Stimulated activated CD8-positive, alpha-beta memory T cell treated with anti-CD3 and anti-CD28 coated beads, Interleukin-12 subunit alpha, Interleukin-12 subunit beta, amount 100 ng/mL, for 1 hour (primary cell): ENCODE measurements at regions not wholly inside any gene's neighbourhood (a gene's known extent, or its start where the extent isn't known, plus 50 kb on each side); places are given as distances from the start of the nearest gene placed in this dataset.
"Not testable (repeated sequence)": the region's sequence is repeated elsewhere in the genome, so short reads cannot be mapped to it uniquely, and the experiment has no call there.

Experiments
- DNase-seq: peaks from one replicate; pipeline ENCODE4 v3.0.0-alpha.2; 2020; ENCODE audit warnings: low read depth

DNA sequence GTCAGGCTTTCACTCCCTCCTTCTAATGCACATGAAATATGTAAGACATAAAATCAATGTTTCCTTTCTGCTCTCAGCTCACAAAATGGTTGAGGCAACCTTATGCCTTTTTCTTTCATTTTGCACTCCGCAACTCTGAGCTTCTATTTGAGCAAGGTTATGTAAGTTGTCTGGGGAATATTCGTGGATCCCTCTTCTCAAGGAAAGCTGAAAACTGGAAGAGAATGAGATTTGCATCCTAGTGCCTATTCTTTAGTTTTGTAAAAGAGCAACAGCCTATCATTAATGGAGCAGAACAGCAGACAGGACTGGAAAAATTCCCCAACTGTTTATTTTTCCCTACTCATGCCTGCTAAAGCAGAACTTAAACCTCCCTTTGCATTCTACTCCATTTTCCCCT, 141.7 kb downstream of the FAM76B start:
- DNase-seq = no peak

DNA sequence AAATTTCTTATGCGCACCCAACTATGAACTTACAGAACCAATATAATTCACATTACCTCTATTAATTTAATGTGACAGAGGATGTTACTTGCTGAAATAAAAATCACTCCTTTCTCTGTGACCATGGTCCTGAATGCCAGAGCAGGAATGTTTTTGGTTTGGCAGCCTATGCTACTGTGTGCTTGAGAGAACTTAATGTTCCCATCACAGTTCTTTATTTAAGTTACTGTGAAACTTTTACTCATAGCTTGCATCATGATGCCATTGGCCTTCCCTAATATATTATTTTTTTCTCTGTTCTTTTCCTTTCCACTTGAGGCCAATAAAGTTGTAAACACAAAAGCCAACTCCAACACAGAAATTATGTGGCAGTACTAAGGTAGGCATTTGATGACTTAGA, 142.2 kb downstream of the FAM76B start:
- DNase-seq = no peak

DNA sequence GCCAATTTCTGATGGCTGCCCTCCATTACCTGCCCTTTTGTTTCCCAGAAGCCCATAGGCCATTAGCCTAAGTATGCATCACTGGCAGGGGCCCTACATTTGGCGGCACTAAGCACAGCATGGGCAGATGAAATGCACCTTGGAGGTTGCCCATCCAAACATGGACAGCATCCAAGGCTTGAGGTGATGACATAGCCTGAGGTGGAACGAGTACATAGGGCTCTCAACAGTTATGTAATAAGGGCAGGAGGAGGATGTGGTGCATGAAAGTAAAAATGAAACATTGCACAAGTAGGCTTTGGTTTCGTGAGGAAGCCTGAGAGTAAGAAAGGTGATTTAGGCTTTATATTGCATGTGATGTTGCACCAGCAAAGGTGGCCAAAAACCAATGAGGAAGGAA, 148.1 kb downstream of the FAM76B start:
- no peak for DNase-seq

DNA sequence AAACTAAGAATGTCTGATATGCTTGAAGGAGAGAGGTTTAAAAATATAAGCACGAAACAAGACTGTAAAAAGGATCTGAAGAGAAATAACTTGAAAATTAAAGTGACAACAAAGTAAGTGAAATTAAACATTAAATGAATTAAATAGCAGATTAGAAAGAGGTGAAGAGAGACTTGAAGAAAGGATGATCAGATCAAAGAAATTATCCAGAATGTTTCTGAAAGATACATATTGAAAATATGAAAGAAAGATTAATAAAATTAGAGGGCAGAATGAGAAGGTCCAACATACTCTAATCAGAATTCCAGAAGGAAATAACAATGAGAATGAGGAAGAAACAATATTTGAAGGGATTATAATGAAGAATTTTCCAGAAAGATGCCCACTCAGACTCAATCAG, 151.1 kb downstream of the FAM76B start:
- DNase-seq = no peak

DNA sequence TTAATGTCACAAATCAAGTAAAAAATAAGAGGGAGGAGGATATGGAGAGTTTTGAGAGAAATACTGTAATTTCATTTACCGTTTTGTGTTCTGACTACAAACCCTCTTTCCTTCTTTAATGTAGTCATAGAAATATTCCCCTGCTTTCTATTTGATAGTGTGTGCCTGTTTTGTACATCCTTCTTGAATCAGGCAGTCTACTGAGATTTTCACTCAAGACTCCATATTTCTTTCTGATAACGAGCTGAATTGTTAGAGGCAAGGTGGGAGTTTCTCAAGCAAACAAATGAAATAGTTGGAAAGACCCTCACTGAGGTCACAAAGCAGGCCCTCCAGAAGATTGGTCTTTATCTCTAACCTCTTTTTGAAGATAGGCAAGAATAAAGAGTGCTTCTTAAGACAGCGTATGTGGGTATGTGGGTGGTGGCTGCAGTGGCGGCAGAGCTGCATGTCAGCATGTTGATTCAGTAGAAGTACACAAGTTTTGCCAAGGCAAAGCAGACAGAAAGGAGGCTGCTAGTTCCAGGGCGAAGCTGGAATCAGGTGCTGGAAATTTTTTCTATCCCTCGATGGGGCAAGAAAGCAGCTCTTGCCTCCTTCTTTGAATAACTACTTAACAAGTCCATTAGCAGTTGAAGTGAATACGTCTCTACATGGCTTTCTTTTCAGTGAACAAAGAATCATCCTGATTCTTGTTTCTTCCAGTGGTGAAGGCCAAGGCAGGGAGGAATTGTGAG, 164.2 kb downstream of the FAM76B start:
- no peak for DNase-seq

DNA sequence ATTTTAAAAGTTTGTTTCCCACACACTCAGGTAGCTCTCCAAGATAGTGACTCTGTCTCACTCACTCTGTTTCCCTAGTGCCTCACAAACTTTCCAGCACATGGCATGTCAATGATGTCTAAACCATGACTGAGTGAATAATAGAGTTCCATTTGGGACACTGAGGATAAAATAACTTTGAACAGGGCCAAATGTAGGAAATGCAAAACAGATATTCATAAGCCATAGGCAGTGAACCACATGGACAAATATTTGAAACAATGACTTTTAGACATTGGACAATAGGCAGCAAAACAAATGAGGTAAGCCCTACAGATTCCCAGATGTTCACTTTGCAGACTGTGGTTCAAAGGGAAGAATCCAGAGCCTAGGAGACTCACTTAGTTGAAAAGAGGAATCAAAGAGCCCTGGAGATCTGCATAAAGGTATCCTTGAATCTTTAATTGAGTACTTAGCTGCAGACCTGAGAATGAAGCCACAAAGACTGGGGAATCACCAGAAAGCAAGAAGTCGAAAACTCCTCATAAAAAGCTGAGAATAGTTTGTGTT, 173.3 kb downstream of the FAM76B start:
- no peak for DNase-seq

DNA sequence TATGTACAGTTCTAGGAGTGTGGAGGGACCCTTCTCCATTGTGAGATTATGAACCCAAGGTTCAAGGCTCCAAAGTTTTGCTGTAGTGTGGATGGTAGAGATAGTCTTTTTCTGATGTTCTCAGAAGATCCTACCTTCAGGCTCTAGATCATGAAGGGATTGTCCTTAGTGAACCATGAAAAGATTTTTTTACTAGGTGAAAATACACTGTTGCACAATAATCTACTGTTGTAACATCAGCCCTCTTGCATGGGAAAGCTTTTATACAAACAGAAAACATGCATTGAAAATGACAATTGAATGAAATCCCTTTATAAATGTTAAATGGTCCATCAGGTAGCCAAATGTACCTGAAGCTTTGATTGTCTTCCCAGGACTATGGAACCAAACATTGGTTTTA, 177.8 kb downstream of the FAM76B start:
- DNase-seq = no peak

DNA sequence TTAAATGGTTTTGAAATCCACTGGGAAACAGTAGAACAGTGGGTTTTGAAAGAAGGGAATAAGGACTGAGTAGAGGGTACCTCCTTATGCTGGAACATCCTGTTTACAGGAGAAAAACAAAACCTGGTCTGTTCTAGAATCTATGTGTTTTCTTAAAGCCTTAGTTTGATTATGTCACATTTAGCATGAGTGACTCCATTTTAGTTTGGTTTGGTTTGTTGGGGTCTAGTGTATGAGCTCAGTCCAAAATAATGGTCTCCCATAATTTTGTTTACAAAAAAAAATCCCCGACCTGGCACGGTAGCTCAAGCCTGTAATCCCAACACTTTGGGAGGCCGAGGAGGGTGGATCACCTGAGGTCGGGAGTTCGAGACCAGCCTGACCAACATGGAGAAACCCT, 179.4 kb downstream of the FAM76B start:
- not testable (repeated sequence) for DNase-seq

DNA sequence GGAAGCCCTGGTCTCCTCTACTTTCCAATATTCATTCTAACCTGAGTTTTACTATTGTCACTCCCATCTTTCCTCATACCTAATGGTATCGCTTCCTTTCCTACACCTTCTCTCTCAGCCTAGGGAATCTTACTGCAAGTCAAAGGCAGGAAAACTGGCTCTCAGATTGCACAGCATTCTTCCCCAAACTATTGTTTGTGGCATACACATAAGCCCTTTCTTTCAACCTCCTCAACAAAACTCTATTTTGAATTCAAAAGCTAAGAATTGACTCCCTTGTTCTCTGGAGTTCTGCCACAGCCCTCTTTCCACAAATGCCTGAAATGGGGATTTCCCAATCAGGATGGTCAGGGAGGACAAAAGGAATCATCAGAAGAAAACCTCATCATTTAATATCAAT, 181.5 kb downstream of the FAM76B start:
- no peak for DNase-seq

DNA sequence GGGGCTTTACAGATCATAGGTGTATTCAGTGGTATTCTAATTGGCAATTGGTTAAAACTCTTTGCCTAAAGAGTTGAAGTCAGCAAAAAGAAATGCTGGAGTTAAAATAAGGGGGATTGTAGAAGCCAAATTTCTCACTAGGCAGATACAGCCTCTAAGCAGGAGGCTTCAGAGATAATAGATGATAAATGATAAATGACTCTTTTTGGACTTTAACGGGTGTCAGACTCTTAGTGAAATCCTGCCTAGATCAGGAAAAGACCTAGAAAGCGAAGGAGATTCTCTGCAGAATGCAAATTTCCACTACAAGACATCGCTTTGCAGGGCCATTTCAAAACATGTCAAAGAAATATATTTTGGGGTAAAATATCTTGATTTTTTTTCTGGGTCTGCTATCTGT, 182.8 kb downstream of the FAM76B start:
- no peak for DNase-seq

DNA sequence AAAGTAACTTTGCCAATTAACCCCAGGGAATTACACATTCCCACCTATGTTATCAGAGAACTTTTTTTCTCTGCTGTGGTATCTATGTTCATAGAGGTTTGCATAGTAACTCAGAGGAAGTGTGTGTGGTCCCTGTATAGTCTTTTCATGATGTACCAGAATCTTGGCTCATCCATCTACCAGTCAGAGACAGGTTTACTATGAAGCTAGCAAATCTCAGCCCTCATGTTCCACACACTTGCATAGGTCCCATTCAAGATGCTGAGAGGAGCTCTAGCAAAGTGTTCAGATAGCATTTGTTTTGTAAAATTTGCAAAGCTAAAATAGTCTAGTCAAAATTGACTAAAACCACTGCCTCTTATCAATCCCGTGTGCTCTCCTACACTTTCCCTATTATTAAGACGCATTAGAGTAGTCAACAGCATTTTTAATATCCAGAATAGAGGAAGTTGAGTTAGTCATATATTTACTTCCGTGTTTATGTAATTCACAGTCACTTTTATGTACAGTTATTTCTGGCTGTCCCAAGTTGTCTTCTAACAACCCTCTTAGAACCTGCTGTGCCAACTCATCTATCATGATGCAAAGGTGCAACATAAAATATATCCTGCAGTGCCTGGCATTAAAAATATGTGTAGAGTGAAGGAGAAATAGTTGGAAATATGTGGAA, 184.2 kb downstream of the FAM76B start:
- DNase-seq = no peak

DNA sequence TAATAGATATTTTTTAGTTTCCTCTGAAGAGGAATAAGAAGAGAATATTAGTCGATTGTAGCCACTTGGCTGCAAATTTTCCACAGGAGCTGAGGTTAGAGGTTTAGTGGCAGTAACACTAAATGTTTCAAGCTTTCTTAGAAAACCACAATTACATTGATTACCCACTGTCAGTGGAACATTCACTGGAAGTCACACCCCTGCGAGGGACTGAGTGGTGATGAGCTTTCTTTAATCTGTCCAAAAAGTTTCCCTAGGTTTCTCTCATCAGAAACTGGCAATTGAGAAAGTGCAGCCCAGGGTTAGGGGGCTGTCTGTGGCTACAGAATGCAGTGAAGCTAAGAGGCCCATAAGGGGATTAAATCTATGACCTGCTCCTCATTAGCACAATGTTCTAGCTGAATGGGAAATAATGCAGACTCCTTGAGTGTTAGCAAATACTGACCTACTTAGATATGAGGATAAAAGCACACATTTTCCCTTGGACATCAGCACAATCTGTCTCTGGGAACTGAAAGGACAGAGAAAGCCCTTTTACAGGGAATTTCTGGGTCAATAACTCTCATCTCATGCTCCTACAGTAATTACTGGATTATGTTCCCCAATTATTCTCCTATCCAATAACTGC, 189.5 kb downstream of the FAM76B start:
- no peak for DNase-seq

DNA sequence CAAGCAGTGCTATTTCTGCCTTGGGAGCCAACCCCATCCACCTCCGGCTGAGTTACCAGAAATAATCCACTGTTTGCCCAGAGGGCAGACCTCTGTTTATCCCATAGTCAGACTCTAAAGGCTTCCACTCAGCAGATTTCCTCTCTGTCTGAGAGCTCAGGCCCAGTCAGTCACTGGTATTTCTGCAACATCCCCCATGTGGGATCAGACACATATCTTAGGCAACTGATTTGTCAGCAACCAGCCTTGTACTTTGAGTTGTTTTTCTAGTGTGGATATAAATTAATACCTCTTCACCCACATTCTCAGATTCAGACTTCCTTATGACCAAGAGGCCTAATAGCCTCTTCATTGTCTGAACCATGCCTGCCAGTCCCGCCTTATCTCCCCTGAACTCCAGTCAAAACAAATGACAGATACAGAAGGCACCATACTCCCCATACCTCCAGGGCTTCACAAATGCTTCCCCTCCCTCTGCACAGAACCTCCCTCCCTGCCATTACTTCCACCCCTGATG, 193.6 kb downstream of the FAM76B start:
- DNase-seq = no peak

DNA sequence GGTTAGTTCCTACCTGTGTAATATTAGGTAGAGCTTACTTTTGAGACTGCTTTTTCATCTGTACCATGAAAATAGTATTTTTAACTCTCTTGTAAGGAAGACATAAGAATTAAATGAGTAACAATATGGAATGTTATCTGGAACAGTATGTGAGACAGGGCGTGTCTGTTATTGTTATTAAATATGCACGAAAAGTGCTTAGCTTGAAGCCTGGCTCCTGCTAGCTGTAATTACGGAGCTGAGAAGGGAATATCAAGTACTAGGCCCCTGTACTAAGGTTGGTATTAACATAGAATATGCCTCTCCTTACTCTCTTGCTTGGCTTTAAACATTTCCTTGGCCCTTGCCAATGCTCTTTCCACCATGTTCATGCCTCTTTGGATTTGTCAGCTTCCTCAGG, 194.0 kb downstream of the FAM76B start:
- DNase-seq = no peak

DNA sequence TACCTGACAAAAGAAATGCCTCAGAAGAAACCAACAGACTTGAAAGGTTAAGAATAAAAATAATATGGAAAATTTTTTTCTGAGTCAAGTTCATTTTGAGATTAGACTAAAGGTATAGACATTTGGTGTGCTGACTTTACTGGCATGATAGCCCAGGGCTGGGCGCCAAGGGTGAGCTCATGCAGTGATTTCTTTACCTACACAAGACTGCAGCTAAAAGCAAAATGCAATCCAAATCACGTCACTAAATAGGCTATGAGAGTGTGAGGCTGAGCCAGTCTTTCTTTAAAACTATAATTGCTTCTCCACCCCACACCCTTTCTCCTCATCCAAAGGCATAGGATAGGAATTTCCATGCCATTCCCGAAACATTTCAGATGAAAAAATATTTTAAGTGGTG, 196.5 kb downstream of the FAM76B start:
- DNase-seq = no peak

DNA sequence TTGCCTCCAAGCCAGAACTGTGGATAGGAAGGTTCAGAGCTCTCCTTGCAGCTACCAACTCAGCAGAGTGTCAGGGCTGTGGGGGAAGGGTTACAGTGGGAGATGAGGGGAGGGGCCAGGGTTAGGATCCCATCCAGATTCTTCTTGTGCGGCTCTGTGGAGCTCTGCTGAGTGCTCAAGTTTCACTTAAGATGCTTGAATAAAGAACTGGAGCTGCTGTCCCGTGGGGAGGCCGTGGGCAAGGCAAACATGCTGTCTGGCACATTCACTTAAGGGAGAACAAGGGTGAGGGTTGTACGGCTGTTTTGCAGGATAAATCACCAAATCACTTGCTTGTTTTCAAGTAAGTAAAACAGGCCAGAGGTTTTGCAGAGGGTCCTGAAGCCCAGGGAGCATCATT, 197.1 kb downstream of the FAM76B start:
- no peak for DNase-seq

DNA sequence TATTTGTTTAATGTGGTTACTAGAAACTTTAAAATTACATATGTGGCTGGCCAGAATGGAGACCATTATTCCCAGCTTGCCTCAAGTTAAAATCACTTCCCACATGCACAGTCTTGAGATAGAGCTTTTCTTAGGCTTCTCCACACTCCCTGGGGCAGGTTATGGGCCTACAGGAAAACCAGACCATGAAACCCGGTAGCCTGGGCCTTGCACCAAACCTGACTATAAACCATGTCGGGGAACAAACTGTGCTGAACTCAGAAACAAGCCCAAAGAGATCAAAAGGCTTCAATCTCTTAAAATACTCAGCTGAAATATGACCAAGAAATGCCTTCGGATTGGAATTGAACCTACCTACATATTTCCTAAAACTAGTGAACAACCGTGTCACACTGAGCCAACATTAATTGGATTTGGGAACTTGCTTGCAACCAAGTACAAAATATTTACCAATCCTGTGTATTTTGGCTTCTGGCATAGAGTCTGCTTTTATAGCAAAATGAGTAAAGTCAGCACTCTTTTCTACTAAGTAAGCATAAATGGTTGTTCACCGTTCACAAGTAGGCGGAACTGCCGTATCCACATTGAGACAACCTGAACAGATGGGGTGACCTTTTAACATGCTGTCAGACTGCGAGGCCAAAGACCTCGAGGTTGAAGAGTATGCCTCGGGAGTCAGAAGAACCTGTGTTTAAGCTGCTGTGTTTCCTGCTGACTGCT, 199.5 kb downstream of the FAM76B start:
- DNase-seq = no peak

DNA sequence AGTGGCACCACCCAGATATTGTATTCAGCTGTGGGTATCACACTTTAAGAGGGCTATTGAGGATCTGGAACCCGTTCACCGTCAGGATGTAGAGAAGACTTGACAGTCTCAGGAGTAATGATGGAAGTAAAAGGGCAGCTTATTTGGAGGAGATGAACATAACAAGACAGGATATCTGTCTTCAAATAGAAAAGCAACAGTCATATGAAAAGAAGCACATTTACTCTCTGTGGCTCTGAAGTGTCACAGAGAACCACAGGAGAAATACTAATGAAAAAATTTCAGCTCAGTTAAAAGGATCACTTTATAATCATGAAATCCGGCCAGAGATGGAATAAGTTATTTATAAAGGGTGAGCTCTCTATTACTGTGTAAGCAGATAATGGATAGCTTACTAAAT, 200.8 kb downstream of the FAM76B start:
- DNase-seq = no peak

DNA sequence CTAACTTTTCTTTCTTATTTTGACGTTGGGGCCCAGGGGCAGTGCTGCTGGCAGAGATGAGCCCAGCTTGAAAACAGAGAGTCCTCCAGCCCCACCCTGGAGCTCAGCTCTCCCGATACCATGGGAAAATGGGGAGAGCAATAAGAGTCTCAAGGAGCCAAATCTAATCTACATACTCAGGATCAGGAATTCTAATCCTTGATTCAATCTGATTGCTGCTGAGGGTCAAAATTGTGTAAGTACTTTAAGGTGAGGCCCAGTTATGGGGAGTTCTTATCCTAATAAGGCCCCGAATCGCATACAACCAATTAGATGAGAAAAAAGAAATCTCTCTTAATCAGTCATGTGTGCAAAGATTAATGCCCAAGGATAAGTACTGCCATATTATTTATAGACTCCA, 202.9 kb downstream of the FAM76B start:
- no peak for DNase-seq

DNA sequence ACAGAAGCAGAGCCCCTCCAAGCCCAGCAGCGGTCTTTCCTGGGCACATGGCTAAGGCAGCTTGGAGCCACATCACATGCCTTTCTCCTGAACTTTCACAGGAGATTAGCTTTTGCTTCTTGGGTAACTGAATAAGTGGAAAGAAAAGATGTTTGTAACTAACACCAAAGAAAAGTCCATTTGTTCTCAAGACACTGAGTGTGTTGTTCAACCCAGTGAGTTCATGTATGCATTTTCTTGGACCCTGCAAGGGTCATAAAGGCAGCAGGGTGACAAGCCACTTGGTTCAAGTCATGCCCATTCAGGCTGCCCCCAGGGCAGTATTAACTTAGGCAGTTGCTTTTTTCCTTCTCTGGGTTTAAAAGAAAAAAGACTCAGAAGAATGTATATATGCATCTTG, 203.4 kb downstream of the FAM76B start:
- no peak for DNase-seq

DNA sequence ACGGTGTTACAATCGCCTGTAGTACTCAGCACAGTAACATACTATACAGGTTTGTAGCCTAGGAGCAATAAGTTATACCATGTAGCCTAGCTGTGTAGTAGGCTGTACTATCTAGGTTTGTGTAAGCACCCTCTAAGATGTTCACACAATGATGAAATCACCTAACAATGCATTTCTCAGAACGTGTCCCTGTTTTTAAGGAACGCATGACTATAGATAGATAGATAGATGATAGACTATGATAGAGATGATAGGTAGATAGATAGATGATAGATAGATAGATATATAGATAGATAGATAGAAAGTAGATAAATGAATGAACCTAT, 203.9 kb downstream of the FAM76B start:
- DNase-seq = no peak

DNA sequence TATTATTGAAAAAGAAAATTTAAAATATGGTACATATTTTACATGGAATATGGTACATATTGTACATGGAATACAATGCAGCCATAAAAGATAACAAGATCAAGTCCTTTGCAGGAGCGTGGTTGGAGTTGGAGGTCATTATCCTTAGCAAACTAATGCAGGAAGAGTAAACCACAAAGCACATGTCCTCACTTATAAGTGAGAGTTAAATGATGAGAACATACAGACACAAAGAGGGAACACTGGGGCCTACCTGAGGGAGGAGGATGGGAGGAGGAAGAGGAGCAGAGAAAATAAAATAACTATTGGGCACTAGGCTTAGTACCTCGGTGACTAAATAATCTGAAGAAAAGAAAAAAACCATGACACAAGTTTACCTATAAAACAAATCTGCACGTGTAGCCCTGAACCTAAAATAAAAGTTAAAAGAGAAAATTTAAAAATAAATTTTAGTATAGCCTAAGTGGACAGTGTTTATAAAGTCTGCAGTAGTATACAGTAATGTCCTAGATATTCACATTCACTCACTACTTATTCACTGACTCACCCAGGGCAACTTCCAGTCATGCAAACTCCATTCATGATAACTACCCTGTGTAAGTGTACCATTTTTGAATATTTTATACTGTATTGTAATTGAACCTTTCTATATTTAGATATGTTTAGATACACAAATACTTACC, 204.4 kb downstream of the FAM76B start:
- DNase-seq = no peak
